Skeletal muscle tissue (tissue), 3 donors: ENCODE measurements at regions not wholly inside any gene's neighbourhood (a gene's known extent, or its start where the extent isn't known, plus 50 kb on each side); places are given as distances from the start of the nearest gene placed in this dataset.
A peak's percentile ranks its signal among the peaks of the same experiment; 100 is the strongest.
"Not testable (repeated sequence)": the region's sequence is repeated elsewhere in the genome, so short reads cannot be mapped to it uniquely, and the experiment has no call there.

Source experiments
- H3K27ac ChIP-seq: one replicate; pipeline ENCODE4 v1.7.0; 2013; ENCODE audit warnings: mild to moderate bottlenecking, low read depth, low read length, inconsistent platforms
- H3K27me3 ChIP-seq, 3 donors: one replicate each; pipeline ENCODE4 v1.7.0; 2013; ENCODE audit warnings: low read length in 3 of 3; ENCODE audit not compliant: control insufficient read depth in 3 of 3, insufficient read depth in 3 of 3
- H3K36me3 ChIP-seq, 3 donors: one replicate each; pipeline ENCODE4 v1.7.0; 2013; ENCODE audit warnings: low read length in 3 of 3; ENCODE audit not compliant: control insufficient read depth in 3 of 3, insufficient read depth in 3 of 3
- H3K4me1 ChIP-seq, 3 donors: one replicate each; pipeline ENCODE4 v1.7.0; 2013; ENCODE audit warnings: low read length in 3 of 3, mild to moderate bottlenecking in 3 of 3; ENCODE audit not compliant: control insufficient read depth in 3 of 3, insufficient read depth in 3 of 3
- H3K4me3 ChIP-seq, 3 donors: one replicate each; pipeline ENCODE4 v1.7.0; 2013; ENCODE audit warnings: low read length in 3 of 3
- H3K9ac ChIP-seq, 3 donors: one replicate each; pipeline ENCODE4 v1.7.0; 2013; ENCODE audit warnings: low read length in 3 of 3, mild to moderate bottlenecking in 3 of 3, moderate library complexity in 2 of 3, low read depth in 1 of 3
- H3K9me3 ChIP-seq, 3 donors: one replicate each; pipeline ENCODE4 v1.7.0; 2013; ENCODE audit warnings: low read length in 3 of 3; ENCODE audit not compliant: control insufficient read depth in 3 of 3
- donor health status: Osteomylitis.

DNA sequence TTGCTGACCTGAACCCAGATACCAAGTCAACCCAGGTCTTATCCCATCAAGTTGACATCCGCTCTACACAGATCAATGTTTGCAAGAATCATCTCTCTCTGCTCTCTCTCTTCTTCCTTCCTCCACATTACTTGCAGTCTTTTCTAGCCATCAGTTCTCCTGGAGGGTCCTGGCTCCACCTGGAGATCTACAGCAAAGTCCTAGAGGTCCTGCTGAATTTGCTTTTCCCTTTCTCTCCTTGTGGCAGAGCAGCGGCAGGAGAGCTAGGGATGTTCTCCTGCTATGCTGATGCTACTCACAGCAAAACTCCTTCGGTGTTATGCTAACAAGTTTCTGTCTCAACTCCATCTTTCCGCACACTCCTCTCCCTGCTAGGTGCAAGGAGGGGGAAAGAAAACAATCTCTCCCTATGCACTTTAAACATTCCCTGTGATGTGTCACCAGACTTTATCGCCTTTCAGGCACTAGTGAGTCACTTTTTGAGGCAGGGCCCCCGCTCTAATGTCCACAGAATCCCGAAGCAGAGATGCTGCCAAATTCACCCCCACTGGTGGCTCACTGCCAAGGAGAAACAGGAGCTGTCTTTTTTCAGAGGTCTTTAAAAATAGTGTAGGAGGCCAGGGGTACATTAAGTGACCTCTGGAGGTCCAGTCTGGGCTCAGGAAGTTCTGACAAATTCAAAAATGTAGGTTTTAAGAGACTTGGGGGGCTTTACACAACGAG is 62.6 kb downstream of the FAM50B start:
- H3K9ac ChIP-seq, result no peak overlapping the region
- no peak overlapping the region for H3K4me3 ChIP-seq
- no peaks in the 10 kb centered on the region for H3K9me3 ChIP-seq
- H3K27ac ChIP-seq, result peak overlapping the region; percentile 84
- H3K36me3 ChIP-seq, result no peaks in the 10 kb centered on the region
- peaks cover 43 to 55% (median 53%) of the 10 kb centered on the region in 3 donors for H3K4me1 ChIP-seq
- no peaks in the 10 kb centered on the region for H3K27me3 ChIP-seq

GRCh38 chr6:3912361-3913076 is 63.3 kb downstream of the FAM50B start:
- H3K27ac ChIP-seq, result peak overlapping the region; percentile 84
- H3K36me3 ChIP-seq, result no peaks in the 10 kb centered on the region
- peak overlapping the region in 2 of 3 donors; percentile 0 to 23 for H3K9ac ChIP-seq
- no peaks in the 10 kb centered on the region for H3K27me3 ChIP-seq
- no peaks in the 10 kb centered on the region for H3K9me3 ChIP-seq
- H3K4me1 ChIP-seq, result peaks cover 43 to 55% (median 53%) of the 10 kb centered on the region in 3 donors
- H3K4me3 ChIP-seq, result peak overlapping the region in 1 of 3 donors; percentile 3

DNA sequence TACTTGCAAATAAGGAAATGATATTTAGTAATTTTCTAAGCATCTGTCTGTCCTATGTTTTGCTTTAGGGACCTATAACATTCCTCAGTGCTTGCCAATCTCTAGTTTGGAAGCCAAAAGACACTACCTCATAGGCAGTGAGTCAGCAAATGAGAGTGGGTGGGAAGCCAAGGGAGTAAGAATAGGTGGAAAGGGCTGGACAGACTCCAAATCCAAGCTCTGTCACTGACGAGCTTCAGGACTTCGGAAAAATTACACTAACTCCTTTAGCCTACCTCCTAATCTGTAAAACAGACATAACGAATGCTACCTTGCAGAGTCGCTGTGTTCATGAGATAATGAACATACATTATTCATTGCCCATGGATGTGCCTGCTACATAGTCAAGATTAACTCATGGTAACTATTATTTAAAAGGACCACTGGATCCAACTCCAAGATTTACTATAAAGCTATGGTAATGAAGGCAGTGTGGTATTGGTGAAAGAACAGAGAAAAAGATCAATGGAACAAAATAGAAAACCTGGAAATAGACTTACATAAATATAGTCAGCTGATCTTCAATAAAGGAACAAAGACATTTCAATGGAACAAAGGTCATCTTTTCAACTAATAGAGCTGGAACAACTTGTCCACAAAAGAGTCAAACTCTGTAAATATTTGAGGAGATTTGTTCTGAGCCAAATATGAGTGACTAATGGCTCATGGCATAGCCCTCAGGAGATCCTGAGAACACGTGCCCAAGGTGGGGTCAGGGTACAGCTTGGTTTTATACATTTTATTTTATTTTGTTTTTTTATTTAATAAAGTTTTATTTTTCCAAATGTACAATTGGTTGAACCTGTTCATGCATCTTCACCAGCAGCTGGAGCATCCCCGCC is 64.1 kb downstream of the FAM50B start:
- no peaks in the 10 kb centered on the region for H3K36me3 ChIP-seq
- H3K9ac ChIP-seq, result peak overlapping the region in 2 of 3 donors; percentile 0 to 23
- no peaks in the 10 kb centered on the region for H3K9me3 ChIP-seq
- no peaks in the 10 kb centered on the region for H3K27me3 ChIP-seq
- peak overlapping the region; percentile 84 for H3K27ac ChIP-seq
- H3K4me3 ChIP-seq, result peak overlapping the region in 1 of 3 donors; percentile 3
- peaks cover 43 to 51% (median 49%) of the 10 kb centered on the region in 3 donors for H3K4me1 ChIP-seq

DNA sequence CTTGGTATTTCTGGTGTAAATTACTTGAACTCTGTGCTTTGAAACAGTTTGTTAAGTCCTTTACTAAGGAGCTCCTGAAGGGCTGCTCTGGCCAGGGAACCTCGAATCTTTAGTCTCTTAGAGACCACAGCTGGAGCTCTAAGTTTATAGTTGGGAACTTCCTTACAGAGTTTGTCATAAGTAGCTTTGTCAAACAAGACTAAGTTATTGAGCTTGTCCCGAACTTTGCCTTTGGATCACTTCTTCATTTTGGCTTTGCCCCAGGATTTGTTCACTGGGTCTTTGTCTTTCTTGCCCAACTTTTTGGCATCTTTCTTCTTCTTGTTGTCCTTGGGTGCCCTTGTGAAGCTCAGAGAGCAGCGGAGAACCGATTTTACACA is 64.8 kb downstream of the FAM50B start:
- no peaks in the 10 kb centered on the region for H3K36me3 ChIP-seq
- H3K4me3 ChIP-seq, result no peak overlapping the region
- H3K27me3 ChIP-seq, result no peaks in the 10 kb centered on the region
- peaks cover 43 to 52% (median 48%) of the 10 kb centered on the region in 3 donors for H3K4me1 ChIP-seq
- peak overlapping the region; percentile 84 for H3K27ac ChIP-seq
- H3K9ac ChIP-seq, result no peak overlapping the region
- no peaks in the 10 kb centered on the region for H3K9me3 ChIP-seq

GRCh38 chr6:3915076-3915791 is 66.1 kb downstream of the FAM50B start:
- Histone ChIP-seq H3K4me1 (peaks cover 36 to 51% (median 49%) of the 10 kb centered on the region in 3 donors), H3K9me3 (no peaks in the 10 kb centered on the region), H3K36me3 (no peaks in the 10 kb centered on the region), H3K4me3 (no peak overlapping the region), H3K27me3 (no peaks in the 10 kb centered on the region), H3K9ac (no peak overlapping the region), H3K27ac (no peak overlapping the region)

- Histone ChIP-seq H3K9me3 (no peaks in the 10 kb centered on the region), H3K9ac (no peak overlapping the region), H3K36me3 (no peaks in the 10 kb centered on the region), H3K4me3 (no peak overlapping the region), H3K27ac (no peak overlapping the region), H3K4me1 (peaks cover 34 to 47% (median 45%) of the 10 kb centered on the region in 3 donors), H3K27me3 (no peaks in the 10 kb centered on the region)
Measured at GRCh38 chr6:3916211-3916610, 67.0 kb downstream of the FAM50B start.

- H3K27ac ChIP-seq, H3K27me3 ChIP-seq, H3K9ac ChIP-seq: not testable (repeated sequence)
Measured at GRCh38 chr6:3916749-3917148, 67.6 kb downstream of the FAM50B start.

GRCh38 chr6:3918469-3918868 is 69.3 kb downstream of the FAM50B start:
- peak overlapping the region; percentile 91 for H3K27ac ChIP-seq

More at GRCh38 chr6:3916749-3917148, 67.6 kb downstream of the FAM50B start:
- not testable (repeated sequence) for H3K9me3 ChIP-seq, H3K36me3 ChIP-seq, H3K4me3 ChIP-seq
- peaks cover 29 to 42% (median 40%) of the 10 kb centered on the region in 3 donors for H3K4me1 ChIP-seq

GRCh38 chr6:3919130-3919628 is 70.0 kb downstream of the FAM50B start:
- Histone ChIP-seq H3K27ac (peak overlapping the region; percentile 91), H3K4me1 (peaks cover 8 to 21% (median 20%) of the 10 kb centered on the region in 3 donors)

More at GRCh38 chr6:3918469-3918868, 69.3 kb downstream of the FAM50B start:
- no peak overlapping the region for H3K9ac ChIP-seq
- no peaks in the 10 kb centered on the region for H3K27me3 ChIP-seq
- H3K4me3 ChIP-seq, result peak overlapping the region in 1 of 3 donors; percentile 17
- no peaks in the 10 kb centered on the region for H3K36me3 ChIP-seq
- H3K9me3 ChIP-seq, result no peaks in the 10 kb centered on the region
- H3K4me1 ChIP-seq, result peaks cover 12 to 24% (median 24%) of the 10 kb centered on the region in 3 donors

More at GRCh38 chr6:3919130-3919628, 70.0 kb downstream of the FAM50B start:
- H3K27me3 ChIP-seq, result no peaks in the 10 kb centered on the region
- H3K9ac ChIP-seq, result peak overlapping the region in 1 of 3 donors; percentile 36
- H3K9me3 ChIP-seq, result no peaks in the 10 kb centered on the region
- no peaks in the 10 kb centered on the region for H3K36me3 ChIP-seq
- H3K4me3 ChIP-seq, result peak overlapping the region in 2 of 3 donors; percentile 17 to 59
